IgD-negative memory B cell (primary cell): ENCODE measurements at regions not wholly inside any gene's neighbourhood (a gene's known extent, or its start where the extent isn't known, plus 50 kb on each side); places are given as distances from the start of the nearest gene placed in this dataset.
"Not testable (repeated sequence)": the region's sequence is repeated elsewhere in the genome, so short reads cannot be mapped to it uniquely, and the experiment has no call there.

Experiments used
- H3K27ac Mint-ChIP-seq, 3 donors: one replicate each; pipeline ENCODE4 v1.8.0; 2020 to 2022; ENCODE audit warnings: mild to moderate bottlenecking in 3 of 3, mixed read lengths in 3 of 3, moderate library complexity in 1 of 3
- H3K27me3 Mint-ChIP-seq: one replicate; pipeline ENCODE4 v1.8.0; 2021; ENCODE audit warnings: mixed read lengths
- H3K36me3 Mint-ChIP-seq: one replicate; pipeline ENCODE4 v1.8.0; 2020; ENCODE audit warnings: mild to moderate bottlenecking, mixed read lengths
- H3K4me1 Mint-ChIP-seq, 3 donors: one replicate each; pipeline ENCODE4 v1.8.0; 2020 to 2022; ENCODE audit warnings: mixed read lengths in 3 of 3, mild to moderate bottlenecking in 1 of 3
- H3K4me3 Mint-ChIP-seq, 4 donors: one replicate each; pipeline ENCODE4 v1.8.0; 2020 to 2022; ENCODE audit warnings: mild to moderate bottlenecking in 4 of 4, mixed read lengths in 4 of 4, moderate library complexity in 3 of 4
- H3K9me3 Mint-ChIP-seq, 3 donors: one replicate each; pipeline ENCODE4 v1.8.0; 2020 to 2021; ENCODE audit warnings: mixed read lengths in 3 of 3, mild to moderate bottlenecking in 1 of 3

DNA sequence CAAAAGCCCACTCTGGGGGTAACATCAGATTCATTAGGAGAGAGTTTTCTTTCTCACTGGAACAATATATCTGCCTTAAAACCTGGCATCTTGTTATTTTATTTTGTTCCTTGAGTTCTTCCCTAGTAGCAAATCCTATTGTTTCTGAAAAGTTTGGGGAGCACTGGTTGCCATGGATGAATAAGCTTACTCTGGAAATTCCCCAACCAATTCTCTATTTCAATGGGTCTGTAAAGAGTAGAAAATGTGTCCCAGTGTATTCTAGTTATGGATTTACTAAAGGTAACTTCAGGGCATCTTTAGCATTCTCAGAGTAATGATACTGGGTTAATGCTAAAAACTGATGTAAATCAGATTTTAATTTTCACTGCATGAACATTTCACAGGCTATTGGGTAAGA, 94.2 kb upstream of the S1PR3 start:
- no peaks in the 10 kb centered on the region for H3K36me3 Mint-ChIP-seq
- no peaks in the 10 kb centered on the region for H3K4me1 Mint-ChIP-seq
- peaks cover 2% of the 10 kb centered on the region for H3K27me3 Mint-ChIP-seq
- no peak overlapping the region for H3K27ac Mint-ChIP-seq
- no peak overlapping the region for H3K4me3 Mint-ChIP-seq
- peaks cover 0 to 11% (median 0%) of the 10 kb centered on the region in 3 donors for H3K9me3 Mint-ChIP-seq

DNA sequence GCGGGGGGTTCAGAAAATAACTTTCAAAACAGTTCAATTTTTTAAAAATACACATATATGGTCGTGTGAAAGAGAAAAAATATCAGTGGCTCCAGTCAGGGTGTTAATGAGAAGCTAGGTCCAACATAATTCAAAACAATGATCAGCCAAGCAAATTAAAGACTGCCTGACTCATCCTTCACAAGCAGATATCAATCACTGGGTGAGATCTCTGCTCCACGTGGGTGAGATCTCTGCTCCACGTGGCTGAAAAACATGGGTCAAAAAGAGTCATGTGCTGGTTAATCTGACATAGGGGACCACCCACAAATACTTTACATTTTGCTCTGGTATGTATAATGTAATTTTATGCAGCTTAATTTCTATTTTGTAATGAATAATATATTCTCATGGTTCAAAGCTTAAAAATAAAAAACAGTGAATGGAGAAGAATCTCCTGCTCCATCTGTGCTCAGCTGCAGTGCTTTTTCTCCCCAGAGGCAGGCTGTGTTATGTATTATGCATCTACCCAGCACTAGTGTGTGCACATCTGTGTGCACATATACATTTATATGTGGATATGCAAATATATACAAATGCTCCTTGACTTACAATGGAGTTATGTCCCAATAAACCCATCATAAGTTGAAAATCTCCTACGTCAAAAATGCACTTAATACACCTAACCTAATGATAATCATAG, 93.1 kb upstream of the S1PR3 start:
- peaks cover 2% of the 10 kb centered on the region for H3K27me3 Mint-ChIP-seq
- no peaks in the 10 kb centered on the region for H3K36me3 Mint-ChIP-seq
- no peaks in the 10 kb centered on the region for H3K4me1 Mint-ChIP-seq
- H3K27ac Mint-ChIP-seq = no peak overlapping the region
- H3K9me3 Mint-ChIP-seq = peaks cover 0 to 11% (median 1%) of the 10 kb centered on the region in 3 donors
- H3K4me3 Mint-ChIP-seq = no peak overlapping the region

DNA sequence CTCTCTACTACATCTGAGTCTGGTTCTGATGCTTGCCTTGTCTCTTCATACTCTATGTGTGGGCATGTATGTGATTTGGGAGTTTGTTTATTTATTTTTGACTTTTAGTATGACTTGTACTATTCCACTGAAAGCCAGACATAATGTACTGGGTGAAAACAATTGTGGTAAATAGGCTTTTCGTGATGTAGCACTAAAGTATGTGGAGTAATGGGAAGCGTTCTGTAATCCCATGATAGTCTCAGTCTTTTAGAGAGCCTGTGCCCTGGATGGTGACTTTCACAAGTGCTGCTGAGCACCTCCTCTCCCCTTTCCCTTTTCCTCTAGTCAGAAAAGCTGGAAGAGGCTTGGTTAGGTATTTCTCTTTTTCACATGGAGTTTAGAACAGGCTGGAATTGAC, 85.8 kb upstream of the S1PR3 start:
- Mint-ChIP-seq H3K27ac (no peak overlapping the region), H3K9me3 (peaks cover 3 to 16% (median 11%) of the 10 kb centered on the region in 3 donors), H3K36me3 (peaks cover 2% of the 10 kb centered on the region), H3K4me1 (peaks cover 0 to 2% (median 0%) of the 10 kb centered on the region in 3 donors), H3K4me3 (no peak overlapping the region), H3K27me3 (peaks cover 5% of the 10 kb centered on the region)

DNA sequence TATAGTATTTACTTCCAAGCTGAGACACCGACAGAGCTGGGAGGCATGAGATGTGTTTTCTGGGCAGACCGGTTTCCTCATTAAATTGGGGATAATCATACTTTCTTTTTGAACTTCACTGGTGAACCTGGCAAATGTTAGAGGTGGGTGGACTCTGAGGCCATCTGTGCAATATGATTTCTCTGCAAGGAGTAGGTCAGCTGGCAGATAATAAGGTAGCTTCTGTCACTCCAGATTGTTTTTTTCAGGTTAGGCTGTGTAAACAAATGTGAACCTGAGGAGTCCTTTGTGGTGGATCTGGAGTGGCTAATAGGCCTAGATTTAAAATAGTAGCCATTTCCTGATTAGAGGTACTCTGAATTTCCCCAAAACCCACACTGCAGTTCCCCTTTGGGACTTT, 75.4 kb upstream of the S1PR3 start:
- no peak overlapping the region for H3K27ac Mint-ChIP-seq
- peaks cover 4% of the 10 kb centered on the region for H3K36me3 Mint-ChIP-seq
- peaks cover 7 to 11% (median 11%) of the 10 kb centered on the region in 3 donors for H3K9me3 Mint-ChIP-seq
- peaks cover 2% of the 10 kb centered on the region for H3K27me3 Mint-ChIP-seq
- H3K4me3 Mint-ChIP-seq = no peak overlapping the region
- H3K4me1 Mint-ChIP-seq = no peaks in the 10 kb centered on the region

DNA sequence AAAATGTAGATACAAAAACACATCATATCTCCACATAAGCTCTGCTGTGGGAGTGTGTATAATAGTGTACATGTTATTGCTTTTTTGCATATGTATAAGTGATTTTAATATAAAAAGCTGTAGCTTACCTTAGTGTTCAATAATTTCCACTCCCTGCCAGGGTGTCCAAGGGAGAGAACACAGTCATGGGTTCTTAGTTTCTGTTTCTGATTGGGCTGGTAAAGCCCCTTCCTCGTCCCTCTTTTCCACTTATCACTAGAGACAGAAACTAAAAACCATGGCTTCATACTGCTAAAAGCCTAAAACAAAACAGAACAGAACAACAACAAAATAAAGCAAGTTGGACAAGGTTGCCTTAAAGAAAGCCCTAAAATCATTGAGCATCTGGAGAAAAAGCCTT, 74.4 kb upstream of the S1PR3 start:
- Mint-ChIP-seq H3K36me3 (peaks cover 4% of the 10 kb centered on the region), H3K9me3 (peaks cover 7 to 11% (median 11%) of the 10 kb centered on the region in 3 donors), H3K4me1 (peaks cover under 1 to 4% (median 2%) of the 10 kb centered on the region in 3 donors), H3K4me3 (no peak overlapping the region), H3K27me3 (peaks cover 2% of the 10 kb centered on the region), H3K27ac (no peak overlapping the region)

DNA sequence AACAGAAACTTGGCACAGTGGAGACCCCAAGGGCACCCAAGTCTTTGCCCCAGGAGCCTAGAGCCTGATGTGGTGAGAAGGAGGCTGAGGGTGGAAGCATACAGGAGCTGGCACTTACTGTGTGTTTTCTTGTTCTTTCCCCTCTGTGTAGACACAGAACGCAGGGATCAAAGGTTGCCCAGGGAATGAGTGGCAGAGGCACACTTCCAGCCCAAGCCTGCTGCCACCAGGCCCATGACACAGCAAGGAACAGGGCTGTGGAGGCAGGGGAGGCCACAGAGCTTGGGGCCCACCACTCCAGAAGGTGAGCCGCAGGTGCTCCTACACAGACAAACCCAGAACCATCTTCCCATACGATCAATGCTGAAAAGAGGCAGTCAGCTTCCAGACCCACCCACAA, 73.9 kb upstream of the S1PR3 start:
- peaks cover 4 to 8% (median 7%) of the 10 kb centered on the region in 3 donors for H3K4me1 Mint-ChIP-seq
- H3K27ac Mint-ChIP-seq = no peak overlapping the region
- H3K9me3 Mint-ChIP-seq = peaks cover 7 to 11% (median 11%) of the 10 kb centered on the region in 3 donors
- peaks cover 4% of the 10 kb centered on the region for H3K36me3 Mint-ChIP-seq
- peaks cover 2% of the 10 kb centered on the region for H3K27me3 Mint-ChIP-seq
- H3K4me3 Mint-ChIP-seq = no peak overlapping the region

- Mint-ChIP-seq H3K4me1 (peaks cover 4 to 16% (median 10%) of the 10 kb centered on the region in 3 donors), H3K9me3 (peaks cover 7 to 11% (median 11%) of the 10 kb centered on the region in 3 donors)
- not testable (repeated sequence) for H3K36me3 Mint-ChIP-seq, H3K4me3 Mint-ChIP-seq, H3K27me3 Mint-ChIP-seq, H3K27ac Mint-ChIP-seq
Measured at GRCh38 chr9:88918537-88918936, 72.7 kb upstream of the S1PR3 start.

DNA sequence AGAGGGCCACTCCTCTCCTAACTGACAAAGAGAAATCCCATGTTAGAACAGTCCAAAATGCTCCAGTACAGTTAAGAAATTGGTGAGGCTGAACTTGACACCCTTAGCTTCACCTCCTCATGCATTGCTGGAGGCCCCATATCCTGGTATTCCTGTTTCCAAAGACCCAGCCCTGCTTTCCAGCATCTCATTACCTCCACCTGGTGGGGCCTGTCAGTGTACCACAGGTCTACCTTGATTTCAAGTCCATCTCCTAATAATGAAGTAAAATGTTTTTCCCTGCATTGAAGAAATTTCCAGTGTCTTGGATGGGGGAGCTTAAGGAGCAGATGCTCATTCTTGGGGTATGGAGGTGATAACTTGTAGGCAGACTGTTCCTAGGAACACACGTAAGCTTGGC, 70.6 kb upstream of the S1PR3 start:
- Mint-ChIP-seq H3K27me3 (peaks cover 3% of the 10 kb centered on the region), H3K4me1 (peaks cover 4 to 16% (median 12%) of the 10 kb centered on the region in 3 donors), H3K4me3 (no peak overlapping the region), H3K9me3 (peaks cover 7 to 11% (median 11%) of the 10 kb centered on the region in 3 donors), H3K36me3 (peaks cover 4% of the 10 kb centered on the region), H3K27ac (no peak overlapping the region)

- Mint-ChIP-seq H3K27ac (no peak overlapping the region), H3K36me3 (peaks cover 4% of the 10 kb centered on the region), H3K4me1 (peaks cover 9 to 16% (median 12%) of the 10 kb centered on the region in 3 donors), H3K27me3 (peaks cover 10% of the 10 kb centered on the region), H3K4me3 (peak overlapping the region in 1 of 4 donors; percentile 56), H3K9me3 (peaks cover 7 to 11% (median 11%) of the 10 kb centered on the region in 3 donors)
Measured at GRCh38 chr9:88922091-88922490, 69.2 kb upstream of the S1PR3 start.

DNA sequence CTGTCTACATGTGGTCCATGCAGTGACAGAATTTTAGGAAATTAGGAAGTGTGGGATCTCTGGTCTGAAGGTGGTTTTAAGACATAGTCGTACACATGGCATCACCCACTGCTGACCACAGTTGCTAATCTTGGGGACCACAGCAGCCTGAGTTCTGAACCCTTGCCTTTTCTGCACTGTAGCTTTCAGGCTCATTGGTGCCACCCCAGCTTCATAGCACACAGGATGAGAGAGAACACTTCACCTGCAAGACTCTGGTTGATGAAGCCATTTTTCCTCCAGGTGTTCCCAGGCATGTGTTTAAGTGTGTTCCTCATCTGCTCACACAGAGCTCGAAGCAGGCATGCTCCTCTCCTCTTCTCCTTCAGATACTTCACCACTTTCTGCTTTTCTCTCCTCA, 68.2 kb upstream of the S1PR3 start:
- H3K36me3 Mint-ChIP-seq = peaks cover 4% of the 10 kb centered on the region
- H3K4me3 Mint-ChIP-seq = no peak overlapping the region
- peaks cover 10% of the 10 kb centered on the region for H3K27me3 Mint-ChIP-seq
- peaks cover 4 to 9% (median 6%) of the 10 kb centered on the region in 3 donors for H3K9me3 Mint-ChIP-seq
- no peak overlapping the region for H3K27ac Mint-ChIP-seq
- H3K4me1 Mint-ChIP-seq = peaks cover 14 to 22% (median 15%) of the 10 kb centered on the region in 3 donors

DNA sequence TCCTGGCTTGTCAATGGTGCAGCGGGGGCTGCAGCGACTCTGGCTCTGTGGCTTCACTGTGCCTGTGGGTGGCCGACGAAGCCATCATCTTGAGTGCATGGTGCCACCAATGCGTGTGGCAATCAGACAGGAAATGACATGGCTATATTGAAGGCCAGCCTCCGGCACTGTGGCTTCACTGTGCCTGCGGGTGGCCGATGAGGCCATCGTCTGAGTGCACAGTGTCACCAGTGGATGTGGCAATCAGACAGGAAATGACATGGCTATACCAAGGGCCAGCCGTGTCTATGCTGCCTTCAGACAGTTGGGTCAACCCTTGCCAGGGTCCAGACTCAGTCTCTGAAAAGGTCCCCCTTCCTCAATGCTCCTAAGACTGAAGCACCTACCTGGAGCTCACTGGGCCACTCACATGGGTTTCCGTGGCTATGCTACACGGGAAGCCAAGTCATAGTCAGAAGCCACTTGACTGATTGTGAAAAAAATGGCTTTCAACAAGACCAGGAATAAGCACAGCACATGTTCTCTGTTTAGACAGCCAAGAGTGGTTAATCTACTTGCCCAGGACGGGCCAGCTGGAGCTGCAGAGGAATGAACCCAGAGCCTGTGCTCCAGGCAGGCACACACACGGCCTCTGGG, 67.5 kb upstream of the S1PR3 start:
- Mint-ChIP-seq H3K4me1 (peaks cover 14 to 22% (median 15%) of the 10 kb centered on the region in 3 donors), H3K27me3 (peaks cover 10% of the 10 kb centered on the region), H3K9me3 (peaks cover 3 to 8% (median 5%) of the 10 kb centered on the region in 3 donors), H3K4me3 (no peak overlapping the region), H3K27ac (no peak overlapping the region), H3K36me3 (peaks cover 4% of the 10 kb centered on the region)

DNA sequence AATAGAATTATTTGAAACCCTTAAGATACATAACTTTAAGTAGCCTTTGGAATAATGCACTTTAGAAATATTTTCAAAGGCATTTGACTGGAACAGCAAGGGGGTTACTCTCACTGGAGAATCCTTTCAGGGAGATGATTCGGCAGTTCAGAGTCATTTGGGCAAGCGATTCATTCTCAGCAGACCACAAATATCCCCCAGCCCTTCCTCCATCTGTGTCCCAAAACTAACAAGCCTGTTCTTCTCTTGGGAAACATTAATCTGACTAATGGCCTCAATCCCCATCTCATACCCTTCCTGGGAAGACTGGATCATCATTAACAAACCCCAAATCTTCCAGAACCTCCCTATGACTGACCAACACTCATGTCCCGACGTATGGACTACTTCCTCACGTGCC, 65.8 kb upstream of the S1PR3 start:
- Mint-ChIP-seq H3K4me3 (no peak overlapping the region), H3K27me3 (peaks cover 10% of the 10 kb centered on the region), H3K9me3 (peaks cover 0 to under 1% (median 0%) of the 10 kb centered on the region in 3 donors), H3K27ac (no peak overlapping the region), H3K36me3 (no peaks in the 10 kb centered on the region), H3K4me1 (peaks cover 15 to 22% (median 18%) of the 10 kb centered on the region in 3 donors)

- H3K9me3 Mint-ChIP-seq = peaks cover 0 to 5% (median 0%) of the 10 kb centered on the region in 3 donors
- H3K27me3 Mint-ChIP-seq = peaks cover 10% of the 10 kb centered on the region
- H3K36me3 Mint-ChIP-seq = no peaks in the 10 kb centered on the region
- no peak overlapping the region for H3K4me3 Mint-ChIP-seq
- peaks cover 15 to 18% (median 16%) of the 10 kb centered on the region in 3 donors for H3K4me1 Mint-ChIP-seq
- H3K27ac Mint-ChIP-seq = peak overlapping the region in 1 of 3 donors; percentile 3
Measured at GRCh38 chr9:88926781-88927505, 64.3 kb upstream of the S1PR3 start.

DNA sequence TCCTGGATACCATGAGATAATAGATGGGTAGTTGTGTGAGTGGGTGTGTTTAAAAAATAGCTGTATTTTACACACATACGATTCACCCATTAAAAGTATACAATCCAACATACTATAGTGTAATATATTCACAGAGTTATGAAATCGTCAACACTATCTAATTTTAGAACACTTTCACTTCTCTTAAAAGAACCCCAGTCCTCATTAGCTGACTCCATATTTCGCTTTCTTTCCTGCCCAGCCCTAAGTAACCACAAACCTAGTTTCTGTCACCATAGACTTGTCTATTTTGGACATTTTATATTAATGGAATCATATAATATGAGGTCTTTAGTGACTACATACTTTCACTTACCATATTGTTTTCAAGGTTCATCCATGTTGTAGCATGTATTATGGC, 63.8 kb upstream of the S1PR3 start:
- peaks cover 11 to 13% (median 11%) of the 10 kb centered on the region in 3 donors for H3K4me1 Mint-ChIP-seq
- no peaks in the 10 kb centered on the region for H3K36me3 Mint-ChIP-seq
- H3K27me3 Mint-ChIP-seq = peaks cover 12% of the 10 kb centered on the region
- H3K4me3 Mint-ChIP-seq = no peak overlapping the region
- peak overlapping the region in 1 of 3 donors; percentile 3 for H3K27ac Mint-ChIP-seq
- peaks cover 0 to 5% (median 0%) of the 10 kb centered on the region in 3 donors for H3K9me3 Mint-ChIP-seq

GRCh38 chr9:88930716-88931115, 60.6 kb upstream of the S1PR3 start:
- H3K27me3 Mint-ChIP-seq = peaks cover 17% of the 10 kb centered on the region
- H3K4me3 Mint-ChIP-seq = no peak overlapping the region
- peaks cover 1% of the 10 kb centered on the region for H3K36me3 Mint-ChIP-seq
- peaks cover 6 to 11% (median 7%) of the 10 kb centered on the region in 3 donors for H3K4me1 Mint-ChIP-seq
- H3K27ac Mint-ChIP-seq = no peak overlapping the region
- H3K9me3 Mint-ChIP-seq = peaks cover 0 to 5% (median 2%) of the 10 kb centered on the region in 3 donors
